ENCODE measurements at regions not wholly inside any gene's neighbourhood (a gene's known extent, or its start where the extent isn't known, plus 50 kb on each side); places are given as distances from the start of the nearest gene placed in this dataset.
A peak's percentile ranks its signal among the peaks of the same experiment; 100 is the strongest.

DNA sequence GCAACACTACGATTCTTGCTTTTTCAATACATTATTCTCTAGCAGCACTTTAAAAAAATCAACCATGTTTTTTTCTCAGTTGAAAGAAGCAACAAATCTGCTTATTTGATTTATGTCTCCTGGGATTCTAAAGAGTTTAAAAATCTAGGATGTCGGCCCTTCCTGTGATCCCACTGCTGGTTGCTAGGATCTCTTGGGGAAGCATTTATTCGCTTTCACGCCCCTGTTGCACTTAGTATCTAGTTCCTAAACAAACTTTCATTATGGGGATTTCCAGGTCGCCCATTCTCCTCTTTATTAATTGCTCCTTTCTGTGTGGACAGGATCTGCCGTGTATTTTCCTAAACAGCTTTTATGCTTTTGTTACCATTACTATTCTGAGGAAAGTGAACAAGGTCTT is 313.5 kb downstream of the AGTPBP1 start:
- no peak for DNase-seq (ENCODE audit: low read depth)

DNA sequence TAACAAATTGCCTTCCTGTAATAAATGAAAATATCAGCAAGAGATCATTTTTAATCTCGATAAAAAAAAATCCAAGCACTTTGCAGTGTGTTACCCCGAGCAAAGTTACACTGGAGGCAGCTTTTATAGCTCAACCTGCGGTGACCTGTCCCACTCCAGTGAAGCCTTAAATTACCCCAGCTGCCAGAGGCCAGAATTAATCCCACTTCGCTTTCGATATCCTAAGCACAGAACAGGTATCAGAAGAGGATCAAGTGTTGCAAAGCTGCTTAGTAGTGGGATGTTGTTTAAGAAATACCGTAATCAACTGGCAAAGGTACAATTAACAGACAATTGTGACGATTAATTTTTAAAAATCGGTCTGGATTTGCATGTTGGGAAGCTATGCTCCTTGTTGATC is 314.0 kb downstream of the AGTPBP1 start:
- DNase-seq (ENCODE audit: low read depth), result no peak

DNA sequence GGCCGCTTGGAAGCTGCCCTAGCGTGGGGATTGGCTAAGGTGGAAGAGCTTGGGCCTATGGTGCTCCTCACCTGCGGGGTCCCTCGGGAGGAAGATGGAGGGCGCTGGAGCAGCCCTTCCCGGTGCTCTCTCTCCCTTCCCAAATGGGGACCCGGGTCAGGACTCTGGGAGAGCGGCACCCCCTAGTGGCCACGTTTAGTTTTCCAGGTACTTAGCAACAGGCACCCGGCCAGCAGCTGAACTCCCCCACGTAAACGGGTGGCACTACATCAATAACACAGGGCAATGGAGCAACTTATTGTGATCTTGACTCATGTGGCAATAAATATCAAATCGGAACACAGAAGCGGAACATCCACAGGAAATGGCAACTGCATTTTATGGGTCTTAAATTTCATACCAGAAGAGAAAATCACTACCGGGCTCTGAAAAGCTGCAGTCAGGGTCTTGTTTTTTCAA is 316.6 kb downstream of the AGTPBP1 start:
- DNase-seq (ENCODE audit: low read depth), result peak; percentile 11

DNA sequence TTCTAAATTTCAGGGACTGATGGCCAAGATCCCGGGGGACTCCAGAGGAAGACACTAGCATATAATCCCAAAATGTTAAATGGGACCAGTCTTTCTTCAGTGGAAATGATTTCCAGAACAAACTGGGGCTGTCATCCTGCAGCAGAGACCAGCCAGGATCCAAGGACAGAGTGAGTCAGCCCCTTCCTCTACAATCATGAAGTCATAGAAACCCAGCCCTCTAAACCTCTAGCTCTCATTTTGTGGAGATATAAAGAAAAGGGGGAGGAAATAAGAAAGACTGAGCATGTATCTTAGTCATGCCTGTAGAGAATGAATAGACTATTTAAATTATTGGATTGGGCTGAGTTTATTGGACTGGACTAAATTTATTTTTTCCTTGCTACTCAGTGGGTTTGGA is 318.3 kb downstream of the AGTPBP1 start:
- no peak for DNase-seq (ENCODE audit: low read depth)

DNA sequence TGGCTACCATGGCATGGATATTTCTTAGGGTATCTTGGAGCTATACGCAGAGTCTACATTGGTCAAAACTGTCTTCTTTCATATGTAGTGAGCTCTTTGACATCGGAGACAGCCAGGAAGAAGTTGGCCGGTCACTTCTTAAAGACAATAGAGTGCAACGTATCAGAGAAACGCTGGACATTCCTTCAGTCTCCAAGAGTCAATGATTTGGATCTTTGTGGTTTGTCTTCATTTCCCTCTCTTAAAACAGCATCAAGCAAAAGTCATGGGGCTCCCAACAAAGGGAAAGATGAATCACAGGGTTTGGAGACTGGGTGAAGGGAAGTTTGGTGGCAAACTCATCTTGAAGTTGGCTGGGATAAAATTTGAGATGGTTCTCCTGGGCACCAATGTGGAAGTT is 320.1 kb downstream of the AGTPBP1 start:
- no peak for DNase-seq (ENCODE audit: low read depth)

DNA sequence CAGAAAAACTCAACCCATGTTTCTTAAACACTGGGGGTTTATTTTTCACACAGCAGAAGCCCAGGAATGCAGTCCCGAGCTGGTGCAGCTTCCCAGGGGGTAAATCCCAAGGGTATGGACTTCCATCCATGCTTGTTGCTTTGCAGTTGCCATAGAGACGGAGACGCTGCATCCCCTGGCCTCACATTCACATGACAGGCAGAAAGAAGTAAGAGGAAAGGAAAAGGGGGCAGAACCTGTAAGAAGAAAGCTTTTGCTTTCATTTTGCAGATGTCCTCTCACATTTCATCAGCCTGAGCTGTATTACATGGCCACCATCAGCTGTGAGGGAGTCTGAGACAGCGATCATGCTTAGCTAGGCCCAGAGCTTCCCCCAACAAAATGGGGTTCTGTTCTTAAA is 321.0 kb downstream of the AGTPBP1 start:
- no peak for DNase-seq (ENCODE audit: low read depth)

DNA sequence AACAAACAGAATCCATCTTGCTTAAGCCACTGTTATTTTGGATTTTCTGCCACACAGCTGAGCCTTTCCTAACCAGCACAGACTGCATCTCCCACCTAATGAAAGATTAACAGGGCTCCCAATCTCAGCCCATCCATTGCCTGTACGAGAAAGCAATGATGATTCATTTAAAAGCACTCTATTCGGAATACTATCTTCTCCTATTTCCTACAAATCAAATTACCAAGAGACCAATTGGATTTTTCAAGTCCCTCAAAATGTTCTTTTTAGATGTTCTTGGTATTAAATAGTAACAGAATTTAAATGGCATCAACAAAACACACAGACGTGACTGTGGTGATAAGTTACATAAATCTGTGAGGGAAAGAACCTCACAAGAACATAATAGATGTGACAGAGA is 324.1 kb downstream of the AGTPBP1 start:
- no peak for DNase-seq (ENCODE audit: low read depth)

DNA sequence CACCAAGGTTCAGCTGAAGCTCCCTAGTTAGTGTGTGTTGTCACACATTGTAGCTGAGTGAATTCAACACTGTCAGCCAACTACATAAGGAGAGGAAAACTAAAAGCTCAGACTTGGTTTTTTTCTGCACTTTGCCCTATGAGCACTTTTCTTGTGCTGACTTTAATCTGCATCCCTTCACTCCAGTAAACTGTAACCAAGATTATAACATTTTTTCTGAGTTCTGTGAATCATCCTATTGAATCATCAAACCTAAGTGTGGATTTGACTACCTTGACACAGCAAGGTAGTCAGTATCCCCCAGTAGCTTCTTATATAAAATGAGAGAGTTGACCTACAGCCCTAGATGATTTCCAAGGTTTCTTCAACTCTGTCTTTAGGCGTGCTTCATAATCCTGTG is 325.0 kb downstream of the AGTPBP1 start:
- no peak for DNase-seq (ENCODE audit: low read depth)

DNA sequence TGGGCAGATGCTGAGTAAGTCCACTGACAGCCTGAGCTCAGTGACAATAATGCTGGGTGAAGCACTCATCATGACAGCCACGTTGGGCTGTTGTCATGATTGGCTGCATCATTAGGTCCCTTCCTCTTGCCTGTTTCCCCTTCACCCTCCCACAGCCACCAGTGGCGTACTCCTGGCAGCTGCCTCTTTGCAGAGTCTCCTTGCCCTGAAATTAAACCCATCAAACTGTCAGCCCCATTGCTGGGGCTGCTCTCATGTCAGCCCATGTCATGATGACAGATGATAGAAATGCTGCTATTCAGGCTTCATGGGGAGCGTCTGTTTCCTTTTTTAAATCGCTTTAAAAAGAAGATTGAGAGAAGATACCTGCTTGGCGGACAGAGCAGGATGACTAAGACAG is 327.4 kb downstream of the AGTPBP1 start:
- no peak for DNase-seq (ENCODE audit: low read depth)

DNA sequence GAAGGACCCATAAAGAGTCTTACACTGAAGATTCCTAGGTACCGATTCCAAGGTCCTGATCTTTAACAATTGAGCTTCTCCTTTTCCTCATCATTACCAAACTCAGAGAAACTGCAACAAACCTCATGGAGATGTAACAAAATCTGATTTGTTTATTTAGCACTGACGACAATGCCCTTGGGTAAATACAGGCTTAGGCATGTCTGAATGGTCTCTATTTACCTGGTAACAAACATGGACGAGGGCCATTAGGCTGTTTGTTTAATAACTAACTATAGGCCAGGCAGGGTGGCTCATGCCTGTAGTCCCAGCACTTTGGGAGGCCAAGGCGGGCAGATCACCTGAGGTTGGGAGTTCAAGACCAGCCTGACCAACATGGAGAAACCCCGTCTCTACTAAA is 333.3 kb downstream of the AGTPBP1 start:
- no peak for DNase-seq (ENCODE audit: low read depth)

DNA sequence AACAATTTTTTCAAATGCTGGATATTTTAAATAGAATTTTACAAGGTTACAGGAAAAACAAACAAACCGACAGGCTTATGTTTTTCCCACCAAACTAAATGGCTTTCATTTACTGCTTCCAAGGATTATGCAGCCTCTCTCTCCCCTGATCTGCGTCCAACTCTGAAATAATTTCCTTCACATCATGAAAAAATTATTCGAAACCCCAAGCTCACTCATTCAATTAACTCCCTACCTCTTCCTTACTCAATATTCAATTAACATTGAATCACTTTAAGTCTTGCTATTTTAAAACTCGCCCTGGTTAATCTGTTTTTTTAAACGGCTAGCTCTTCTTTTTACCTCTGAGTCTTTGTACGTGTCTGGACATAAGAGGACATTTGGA is 336.2 kb downstream of the AGTPBP1 start:
- no peak for DNase-seq (ENCODE audit: low read depth)

DNA sequence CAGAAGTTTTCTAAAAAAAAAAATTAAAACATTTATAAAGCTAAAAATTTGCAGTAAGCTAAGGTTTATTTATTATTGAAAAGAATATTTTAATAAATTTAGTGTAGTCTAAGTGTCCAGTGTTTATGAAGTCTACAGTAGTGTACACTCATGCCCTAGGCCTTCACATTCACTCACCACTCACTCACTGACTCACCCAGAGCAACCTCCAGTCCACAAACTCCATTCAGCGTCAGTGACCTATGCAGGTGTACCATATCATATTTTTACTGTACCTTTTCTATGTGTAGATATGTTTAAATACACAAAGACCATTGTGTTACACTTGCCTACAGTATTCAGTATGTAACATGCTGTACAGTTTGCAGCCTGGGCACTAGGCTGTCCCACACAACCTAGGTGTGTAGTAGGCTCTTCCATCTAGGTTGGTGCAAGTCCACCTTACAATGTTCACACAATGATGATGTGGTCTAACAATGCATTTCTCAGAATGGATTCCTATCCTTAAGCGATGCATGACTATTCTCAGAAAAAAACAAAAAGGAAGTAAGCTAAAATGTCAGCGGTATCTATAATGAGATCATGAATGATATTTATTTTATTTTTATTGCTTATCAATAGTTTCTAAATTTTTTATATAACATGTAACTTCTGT is 336.7 kb downstream of the AGTPBP1 start:
- DNase-seq (ENCODE audit: low read depth), result no peak

DNA sequence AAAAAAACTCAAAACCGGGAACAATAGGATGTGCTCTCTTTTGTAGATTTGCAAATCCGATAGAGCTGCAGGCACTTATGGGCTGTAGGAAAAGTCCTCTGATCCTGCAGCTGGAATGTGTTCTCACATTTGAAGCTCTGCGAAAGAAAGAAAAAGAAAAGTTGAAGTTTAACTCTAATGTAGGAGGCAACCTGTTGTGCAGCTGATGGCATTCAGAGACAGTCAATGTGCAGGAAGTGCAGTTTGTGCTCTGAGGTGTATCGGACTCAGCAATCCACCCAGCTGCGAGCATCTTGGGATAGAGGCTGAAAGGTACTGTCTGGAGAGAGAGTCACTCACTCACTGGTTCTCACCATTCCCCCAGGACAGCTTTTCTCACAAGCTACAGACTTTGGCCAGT is 339.2 kb downstream of the AGTPBP1 start:
- DNase-seq (ENCODE audit: low read depth), result no peak

DNA sequence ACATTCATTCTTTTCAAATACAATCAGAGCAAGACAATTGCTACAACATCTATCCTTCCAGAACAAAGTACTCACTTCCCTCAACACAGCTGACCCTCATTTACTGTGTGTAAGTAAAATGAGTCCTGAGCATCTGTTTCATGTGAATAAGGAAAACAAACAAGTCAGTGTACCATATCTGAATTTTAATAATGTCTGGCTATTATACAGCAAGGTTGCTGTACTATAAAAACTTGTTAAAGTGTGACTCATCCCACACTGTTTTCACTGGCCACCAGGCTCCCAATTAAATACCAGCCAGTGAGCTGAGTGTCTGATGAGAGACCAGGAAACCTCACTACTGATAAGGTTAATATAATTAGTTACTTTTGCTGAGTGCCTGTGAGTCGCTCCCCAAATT is 339.8 kb downstream of the AGTPBP1 start:
- DNase-seq (ENCODE audit: low read depth), result no peak

DNA sequence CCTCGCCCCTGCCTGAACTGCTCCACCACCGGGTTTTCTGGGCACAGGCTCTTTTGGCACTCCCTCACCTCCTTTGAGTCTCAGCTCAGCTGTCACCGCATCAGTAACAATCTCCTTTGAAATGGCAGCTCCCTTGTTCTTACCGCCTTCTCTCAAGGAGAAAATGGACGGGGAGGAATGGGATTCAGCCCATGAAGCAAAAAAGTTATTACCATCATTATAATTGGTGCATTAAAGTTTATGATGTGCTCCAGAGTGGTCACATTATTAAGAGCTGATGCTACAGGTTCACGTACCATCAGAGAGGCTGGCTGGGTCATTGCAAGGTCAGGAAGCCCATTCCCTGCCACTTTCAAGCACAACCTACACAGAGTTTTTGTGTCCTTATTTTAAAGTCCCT is 344.7 kb downstream of the AGTPBP1 start:
- no peak for DNase-seq (ENCODE audit: low read depth)

DNA sequence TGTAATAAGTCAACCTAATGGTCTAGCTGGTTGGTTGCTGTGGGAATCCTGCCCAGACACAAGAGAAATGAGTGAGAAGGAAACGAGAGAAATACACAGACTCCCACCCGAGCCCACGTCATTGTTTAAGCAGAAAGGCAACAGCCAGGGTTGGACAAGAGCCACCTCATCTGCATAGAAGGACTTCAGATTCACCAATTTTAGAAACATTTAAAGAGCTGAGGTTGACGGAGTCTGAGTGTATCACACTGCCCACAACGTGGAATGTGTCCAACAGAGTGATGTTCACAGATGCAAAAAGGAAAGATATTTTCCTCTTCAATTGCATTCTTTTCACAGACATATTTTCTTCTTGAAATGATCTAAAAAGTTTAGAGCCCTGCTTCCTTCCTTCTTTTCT is 349.5 kb downstream of the AGTPBP1 start:
- no peak for DNase-seq (ENCODE audit: low read depth)

DNA sequence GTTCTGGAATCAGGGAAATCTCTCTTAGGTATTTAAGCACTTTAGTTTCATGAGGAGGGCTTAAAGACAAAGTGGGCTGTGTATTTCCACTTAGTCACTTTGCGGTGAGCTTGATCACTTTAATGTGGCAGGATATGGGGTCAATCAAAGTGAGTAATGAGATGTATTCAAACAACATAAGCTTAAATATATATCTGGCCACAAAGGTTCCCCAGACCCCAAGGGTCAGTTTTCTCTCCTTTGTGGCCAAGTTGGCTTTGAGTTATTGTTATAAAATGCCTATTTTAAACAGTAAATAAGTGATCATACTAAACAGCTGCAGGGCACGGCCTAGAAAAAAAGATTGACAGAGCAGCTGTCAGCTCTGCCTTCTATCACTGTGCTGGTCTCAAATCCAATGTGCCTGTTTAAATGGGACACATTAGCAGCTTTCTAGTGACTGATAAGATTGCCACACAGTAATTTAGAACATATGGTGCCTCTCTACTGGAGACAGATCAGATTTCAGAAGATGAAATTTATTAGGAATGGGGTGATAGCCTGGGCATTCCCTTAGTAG is 363.9 kb downstream of the AGTPBP1 start:
- DNase-seq (ENCODE audit: low read depth), result no peak

DNA sequence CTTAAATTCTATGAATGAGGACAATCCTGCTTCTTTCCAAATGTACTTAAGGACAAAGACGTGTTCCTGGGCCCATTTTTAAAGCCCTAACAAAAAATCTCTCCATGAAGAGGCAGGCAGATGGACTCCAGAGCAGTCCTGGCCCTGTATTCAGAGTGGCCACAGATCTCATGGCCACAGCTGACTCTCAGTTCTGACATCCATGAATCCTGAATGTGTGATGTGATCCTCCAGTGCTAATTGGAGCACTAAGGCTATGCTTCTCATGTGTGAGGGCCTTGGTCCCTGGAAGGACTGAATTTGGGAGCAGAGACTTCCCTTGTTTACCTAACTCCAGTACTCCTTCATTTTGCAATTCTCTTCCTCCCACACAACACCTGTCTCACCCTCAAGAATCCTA is 373.0 kb downstream of the AGTPBP1 start:
- DNase-seq (ENCODE audit: low read depth), result no peak

DNA sequence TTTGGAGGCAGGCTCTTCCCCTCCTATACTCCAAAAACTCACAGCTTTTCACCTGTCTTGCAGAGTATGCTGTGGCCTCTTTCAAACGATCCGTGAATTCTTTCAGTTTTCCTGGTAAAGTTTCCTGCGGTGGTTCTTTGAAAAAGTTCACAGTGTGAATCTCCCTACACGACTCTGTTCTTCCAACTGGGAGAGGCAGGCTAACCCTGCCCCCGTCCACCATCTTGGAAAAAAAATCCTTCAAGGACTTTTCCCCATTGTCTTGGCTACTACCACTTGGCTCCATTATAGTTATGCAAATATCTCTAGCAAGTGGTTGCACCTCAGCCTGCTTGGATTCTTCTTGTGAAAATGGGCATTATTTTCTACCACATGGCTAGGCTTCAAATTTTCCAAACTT is 382.6 kb downstream of the AGTPBP1 start:
- no peak for DNase-seq (ENCODE audit: low read depth)

DNA sequence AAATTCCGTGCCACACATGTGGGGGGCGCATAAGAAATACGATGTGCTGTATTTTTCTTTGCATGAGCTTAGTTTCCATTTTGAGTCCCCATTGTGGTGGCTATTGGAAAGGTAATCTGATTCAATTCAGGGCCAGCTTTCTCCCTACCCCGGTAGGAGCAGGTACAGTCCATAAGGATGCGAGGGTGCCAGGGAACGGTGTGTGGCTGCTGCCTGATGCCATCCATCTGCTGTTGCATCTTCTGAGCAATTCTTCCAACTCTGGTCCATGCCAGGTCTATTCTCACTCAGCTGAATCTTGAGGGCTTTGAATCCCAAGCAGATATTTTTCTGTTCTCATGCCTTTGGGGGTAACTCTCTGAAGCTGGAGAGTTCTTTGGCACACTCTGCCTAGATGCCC is 392.7 kb downstream of the AGTPBP1 start:
- no peak for DNase-seq (ENCODE audit: low read depth)

DNA sequence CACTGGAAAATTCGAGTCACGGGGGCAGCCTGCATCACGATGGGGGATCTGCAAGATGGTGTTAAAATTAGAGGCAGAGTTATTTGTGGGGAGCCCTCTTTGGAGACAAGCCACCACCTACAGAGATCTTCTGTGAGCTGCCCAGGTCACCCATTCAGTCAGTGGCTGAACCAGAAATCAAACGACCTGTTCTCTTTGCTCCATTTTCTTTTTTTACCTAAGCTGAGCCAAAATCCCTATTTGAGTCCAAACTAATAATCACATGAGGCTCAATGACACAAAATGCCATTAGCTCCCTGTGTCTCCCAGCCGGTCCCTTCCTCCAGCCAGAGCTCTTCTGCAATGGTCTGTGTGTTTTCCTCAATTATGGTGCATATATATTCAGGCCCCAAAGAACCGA is 394.2 kb downstream of the AGTPBP1 start:
- DNase-seq (ENCODE audit: low read depth), result no peak

DNA sequence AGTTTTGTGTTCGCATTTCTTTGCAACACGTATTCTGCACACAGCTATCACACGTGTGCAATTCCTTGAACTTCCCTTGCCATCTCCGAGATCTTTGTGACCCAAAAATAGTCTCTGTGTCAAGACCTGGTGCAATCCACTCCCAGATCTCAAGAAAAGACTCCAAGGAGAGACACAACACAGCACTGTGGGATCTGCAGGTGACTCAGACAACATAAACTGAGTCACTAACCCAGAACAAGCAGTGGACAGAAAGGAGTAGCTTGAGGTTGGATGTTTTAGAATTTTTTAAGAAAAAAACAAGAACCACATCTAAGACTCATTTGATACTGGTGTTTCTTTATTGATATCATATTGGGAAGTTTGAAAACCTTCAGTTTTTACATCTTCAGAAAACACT is 396.9 kb downstream of the AGTPBP1 start:
- no peak for DNase-seq (ENCODE audit: low read depth)

DNA sequence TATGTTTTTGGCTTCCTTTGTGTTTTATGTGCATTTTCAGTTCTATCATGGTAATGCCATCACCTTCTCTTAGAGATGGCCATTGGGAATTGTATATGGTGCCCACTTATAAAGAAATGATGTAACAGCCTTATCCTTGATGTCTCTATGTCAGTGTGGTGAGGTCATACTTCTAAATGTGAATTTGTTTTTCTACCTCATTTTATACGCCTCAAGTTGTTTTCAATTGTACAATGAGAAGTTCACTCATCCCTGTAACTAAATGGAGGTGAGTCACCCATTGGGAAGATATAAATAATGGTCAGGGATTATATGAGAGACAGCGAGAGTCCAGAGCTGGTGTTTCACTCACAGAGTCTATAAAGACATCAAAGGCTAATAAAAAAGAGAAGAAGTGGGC is 402.4 kb downstream of the AGTPBP1 start:
- DNase-seq (ENCODE audit: low read depth), result no peak

DNA sequence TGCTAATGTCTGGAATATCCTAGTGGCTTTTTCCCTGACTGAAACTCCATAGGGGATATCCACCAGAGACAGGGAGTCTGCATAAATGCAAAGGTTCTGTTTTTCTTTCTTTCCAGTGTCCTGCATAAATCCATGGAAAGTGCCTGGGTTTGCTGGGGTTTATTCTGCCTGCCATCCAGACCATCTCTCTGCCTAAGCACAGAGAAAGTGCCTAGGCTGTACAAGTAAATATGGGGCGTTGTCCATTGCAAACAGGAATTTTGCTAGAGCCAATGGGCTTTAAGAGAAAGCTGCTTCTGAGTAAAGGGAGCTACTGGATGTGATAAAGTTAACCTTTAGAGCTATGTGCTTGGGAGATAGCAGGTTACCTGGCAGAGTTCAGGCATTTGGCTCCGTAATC is 407.5 kb downstream of the AGTPBP1 start:
- DNase-seq (ENCODE audit: low read depth), result no peak

DNA sequence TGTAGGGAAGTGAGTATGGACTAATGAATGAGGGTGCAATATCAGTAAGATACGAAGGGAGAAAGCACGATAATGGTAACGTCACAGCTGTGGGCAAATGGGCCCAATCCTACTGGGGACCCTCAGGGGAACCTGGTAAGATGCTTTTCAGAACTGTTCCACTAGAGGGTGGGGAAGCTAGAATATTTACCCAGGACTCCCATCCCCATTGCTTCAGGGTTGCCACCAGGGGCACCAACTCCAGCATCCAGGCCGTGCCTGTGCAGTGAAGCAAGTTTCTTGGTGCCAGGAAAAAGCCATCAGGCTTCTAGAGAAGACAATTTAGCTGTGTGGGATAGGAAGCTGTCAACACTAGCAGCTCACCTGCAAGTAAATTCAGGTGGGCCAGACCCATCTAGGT is 409.3 kb downstream of the AGTPBP1 start:
- no peak for DNase-seq (ENCODE audit: low read depth)

Measured in CMK (cell line).